WTC11 (cell line): ENCODE measurements at regions not wholly inside any gene's neighbourhood (a gene's known extent, or its start where the extent isn't known, plus 50 kb on each side); places are given as distances from the start of the nearest gene placed in this dataset.

Experiments used
- ATAC-seq: fragments of 200-7000 bp; cut with Tn5 transposase; 2 replicates; pipeline ENCODE4 v1.10.0; 2021; ENCODE audit warnings: mild to moderate bottlenecking, moderate library complexity
- CTCF ChIA-PET: fragments of 300-600 bp; sonication (Branson Sonifier 250); formaldehyde crosslinking; loops from one replicate; lab custom pipeline; 2021; ENCODE audit warnings: antibody characterized with exemption; lab: Charles Lee
- POLR2A ChIA-PET: fragments of 350-600 bp; sonication (Branson Sonifier 250); formaldehyde crosslinking; loops from one replicate; lab custom pipeline; 2021; ENCODE audit warnings: antibody characterized with exemption; lab: Charles Lee
- DNase-seq: peaks from one replicate; pipeline ENCODE4 v3.0.0; 2021; ENCODE audit warnings: low spot score
- H3K27ac Mint-ChIP-seq: 2 replicates; pipeline ENCODE4 v1.8.0; 2021; ENCODE audit warnings: mixed read lengths
- H3K27me3 Mint-ChIP-seq: 2 replicates; pipeline ENCODE4 v1.8.0; 2021; ENCODE audit warnings: low read depth, mild to moderate bottlenecking, moderate library complexity, mixed read lengths
- H3K36me3 Mint-ChIP-seq: 2 replicates; pipeline ENCODE4 v1.8.0; 2021; ENCODE audit warnings: mixed read lengths
- H3K4me1 Mint-ChIP-seq: 2 replicates; pipeline ENCODE4 v1.8.0; 2022; ENCODE audit warnings: mixed read lengths
- H3K4me3 Mint-ChIP-seq: 2 replicates; pipeline ENCODE4 v1.8.0; 2021; ENCODE audit warnings: mild to moderate bottlenecking, moderate library complexity, mixed read lengths
- H3K9me3 Mint-ChIP-seq: 2 replicates; pipeline ENCODE4 v1.8.0; 2021; ENCODE audit warnings: mixed read lengths
- GRHL2 ChIP-seq: fragments of 250-450 bp; sonication (Bioruptor Pico); IDR thresholded peaks from 2 replicates; pipeline ENCODE4 v1.8.0; 2022; ENCODE audit warnings: mild to moderate bottlenecking, moderate library complexity; ENCODE audit not compliant: insufficient replicate concordance, severe bottlenecking
- NFE2L1 ChIP-seq: sonication (generic); formaldehyde crosslinking; IDR thresholded peaks from 2 replicates; pipeline ENCODE4 v1.8.1; 2023; ENCODE audit warnings: missing genetic modification reagents
- SMAD3 ChIP-seq: sonication (generic); formaldehyde crosslinking; IDR thresholded peaks from 2 replicates; pipeline ENCODE4 v1.8.0; 2022; ENCODE audit warnings: missing genetic modification reagents, mild to moderate bottlenecking, borderline replicate concordance
- SMAD4 ChIP-seq: sonication (generic); formaldehyde crosslinking; IDR thresholded peaks from 2 replicates; pipeline ENCODE4 v1.8.0; 2022; ENCODE audit warnings: mild to moderate bottlenecking, missing genetic modification reagents
- SOX15 ChIP-seq: fragments of 250-450 bp; sonication (Bioruptor Pico); IDR thresholded peaks from 2 replicates; pipeline ENCODE4 v1.9.0; 2021; ENCODE audit warnings: mild to moderate bottlenecking
- ZNF219 ChIP-seq: sonication (generic); formaldehyde crosslinking; IDR thresholded peaks from 2 replicates; pipeline ENCODE4 v1.8.0; 2023; ENCODE audit warnings: missing genetic modification reagents, mild to moderate bottlenecking, borderline replicate concordance
- ZNF416 ChIP-seq: fragments of 250-450 bp; sonication (Bioruptor Pico); IDR thresholded peaks from 2 replicates; pipeline ENCODE4 v1.9.0; 2021; ENCODE audit warnings: mild to moderate bottlenecking, inconsistent platforms
- ZNF423 ChIP-seq: fragments of 250-450 bp; sonication (Bioruptor Pico); IDR thresholded peaks from 2 replicates; pipeline ENCODE4 v2.1.2; 2022; ENCODE audit warnings: mild to moderate bottlenecking, moderate library complexity
- ZNF671 ChIP-seq: fragments of 250-450 bp; sonication (Bioruptor Pico); IDR thresholded peaks from 2 replicates; pipeline ENCODE4 v1.8.0; 2021; ENCODE audit warnings: mild to moderate bottlenecking
- TF ChIP-seq, protein P1 (sequence below): sonication (generic); formaldehyde crosslinking; IDR thresholded peaks from 2 replicates; pipeline ENCODE4 v1.8.1; 2023; ENCODE audit warnings: mild to moderate bottlenecking, missing genetic modification reagents
- TF ChIP-seq, protein P2 (sequence below): sonication (generic); formaldehyde crosslinking; IDR thresholded peaks from 2 replicates; pipeline ENCODE4 v1.8.1; 2022; ENCODE audit warnings: low read depth, missing genetic modification reagents, borderline replicate concordance
- TF ChIP-seq, protein P3 (sequence below): sonication (generic); formaldehyde crosslinking; IDR thresholded peaks from 2 replicates; pipeline ENCODE4 v1.8.0; 2022; ENCODE audit warnings: mild to moderate bottlenecking, missing genetic modification reagents
- TF ChIP-seq, protein P4 (sequence below): sonication (generic); formaldehyde crosslinking; IDR thresholded peaks from 2 replicates; pipeline ENCODE4 v1.8.0; 2022; ENCODE audit warnings: missing genetic modification reagents
- TF ChIP-seq, protein P5 (sequence below): sonication (generic); formaldehyde crosslinking; IDR thresholded peaks from 2 replicates; pipeline ENCODE4 v1.8.0; 2022; ENCODE audit warnings: mild to moderate bottlenecking, missing genetic modification reagents
- TF ChIP-seq, protein P6 (sequence below): sonication (generic); formaldehyde crosslinking; IDR thresholded peaks from 2 replicates; pipeline ENCODE4 v1.8.0; 2022; ENCODE audit warnings: mild to moderate bottlenecking, missing genetic modification reagents

DNA sequence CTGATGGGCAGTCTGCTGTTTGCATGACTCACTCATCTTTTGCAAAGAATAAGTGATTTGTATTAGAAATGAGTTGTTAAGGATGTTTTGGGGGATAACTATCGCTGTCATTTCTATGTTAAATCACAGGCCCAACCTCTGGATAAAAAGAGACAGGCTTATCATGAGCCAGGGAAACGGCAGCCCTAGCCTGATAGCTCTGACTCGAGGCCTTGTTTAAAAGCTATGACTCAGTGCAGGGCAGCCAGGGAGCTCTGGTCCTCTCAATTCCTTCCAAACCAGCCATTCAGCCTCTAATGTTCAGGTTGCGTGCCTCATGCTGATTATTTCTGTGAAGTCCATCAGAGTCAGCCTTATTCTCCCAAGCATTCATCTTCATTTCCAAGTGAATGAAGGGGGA is 305.9 kb upstream of the HAND2 start (continued):
- TF ChIP-seq GRHL2 = no peak
- TF ChIP-seq, protein P1, sequence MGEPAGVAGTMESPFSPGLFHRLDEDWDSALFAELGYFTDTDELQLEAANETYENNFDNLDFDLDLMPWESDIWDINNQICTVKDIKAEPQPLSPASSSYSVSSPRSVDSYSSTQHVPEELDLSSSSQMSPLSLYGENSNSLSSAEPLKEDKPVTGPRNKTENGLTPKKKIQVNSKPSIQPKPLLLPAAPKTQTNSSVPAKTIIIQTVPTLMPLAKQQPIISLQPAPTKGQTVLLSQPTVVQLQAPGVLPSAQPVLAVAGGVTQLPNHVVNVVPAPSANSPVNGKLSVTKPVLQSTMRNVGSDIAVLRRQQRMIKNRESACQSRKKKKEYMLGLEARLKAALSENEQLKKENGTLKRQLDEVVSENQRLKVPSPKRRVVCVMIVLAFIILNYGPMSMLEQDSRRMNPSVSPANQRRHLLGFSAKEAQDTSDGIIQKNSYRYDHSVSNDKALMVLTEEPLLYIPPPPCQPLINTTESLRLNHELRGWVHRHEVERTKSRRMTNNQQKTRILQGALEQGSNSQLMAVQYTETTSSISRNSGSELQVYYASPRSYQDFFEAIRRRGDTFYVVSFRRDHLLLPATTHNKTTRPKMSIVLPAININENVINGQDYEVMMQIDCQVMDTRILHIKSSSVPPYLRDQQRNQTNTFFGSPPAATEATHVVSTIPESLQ = no peak
- TF ChIP-seq ZNF219 (CRISPR knock-in tag) = no peak

DNA sequence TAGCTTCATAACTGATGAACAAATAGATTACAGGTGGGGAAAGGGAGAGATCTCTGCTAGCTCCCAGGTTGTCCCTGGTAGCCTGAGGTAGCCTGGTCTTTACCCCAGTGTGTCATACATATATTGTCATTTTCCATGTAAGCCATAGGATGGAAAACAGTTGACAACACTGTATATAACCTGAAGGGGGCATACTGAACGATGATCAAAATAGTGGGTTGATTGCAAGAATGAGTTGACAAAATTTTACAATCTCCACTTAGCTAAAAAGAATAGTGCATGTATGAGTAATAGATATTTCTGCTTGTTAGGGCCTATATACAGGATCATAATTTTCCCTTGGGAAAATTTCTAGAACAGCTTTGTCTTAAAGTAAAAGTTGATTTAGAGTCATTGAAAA is 304.1 kb upstream of the HAND2 start:
- no peak for DNase-seq
- Mint-ChIP-seq H3K4me3 (no peak overlapping the region), H3K27me3 (no peaks in the 10 kb centered on the region), H3K27ac (no peak overlapping the region), H3K4me1 (peaks cover 8% of the 10 kb centered on the region), H3K9me3 (peaks cover 8% of the 10 kb centered on the region), H3K36me3 (no peaks in the 10 kb centered on the region)
- TF ChIP-seq ZNF416 (CRISPR knock-in tag) (no peak), ZNF423 (no peak), ZNF671 (no peak), NFE2L1 (CRISPR knock-in tag) (no peak), SMAD3 (CRISPR knock-in tag) (no peak)
- TF ChIP-seq, protein P2, sequence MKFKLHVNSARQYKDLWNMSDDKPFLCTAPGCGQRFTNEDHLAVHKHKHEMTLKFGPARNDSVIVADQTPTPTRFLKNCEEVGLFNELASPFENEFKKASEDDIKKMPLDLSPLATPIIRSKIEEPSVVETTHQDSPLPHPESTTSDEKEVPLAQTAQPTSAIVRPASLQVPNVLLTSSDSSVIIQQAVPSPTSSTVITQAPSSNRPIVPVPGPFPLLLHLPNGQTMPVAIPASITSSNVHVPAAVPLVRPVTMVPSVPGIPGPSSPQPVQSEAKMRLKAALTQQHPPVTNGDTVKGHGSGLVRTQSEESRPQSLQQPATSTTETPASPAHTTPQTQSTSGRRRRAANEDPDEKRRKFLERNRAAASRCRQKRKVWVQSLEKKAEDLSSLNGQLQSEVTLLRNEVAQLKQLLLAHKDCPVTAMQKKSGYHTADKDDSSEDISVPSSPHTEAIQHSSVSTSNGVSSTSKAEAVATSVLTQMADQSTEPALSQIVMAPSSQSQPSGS (CRISPR knock-in tag) = no peak
- TF ChIP-seq, protein P3, sequence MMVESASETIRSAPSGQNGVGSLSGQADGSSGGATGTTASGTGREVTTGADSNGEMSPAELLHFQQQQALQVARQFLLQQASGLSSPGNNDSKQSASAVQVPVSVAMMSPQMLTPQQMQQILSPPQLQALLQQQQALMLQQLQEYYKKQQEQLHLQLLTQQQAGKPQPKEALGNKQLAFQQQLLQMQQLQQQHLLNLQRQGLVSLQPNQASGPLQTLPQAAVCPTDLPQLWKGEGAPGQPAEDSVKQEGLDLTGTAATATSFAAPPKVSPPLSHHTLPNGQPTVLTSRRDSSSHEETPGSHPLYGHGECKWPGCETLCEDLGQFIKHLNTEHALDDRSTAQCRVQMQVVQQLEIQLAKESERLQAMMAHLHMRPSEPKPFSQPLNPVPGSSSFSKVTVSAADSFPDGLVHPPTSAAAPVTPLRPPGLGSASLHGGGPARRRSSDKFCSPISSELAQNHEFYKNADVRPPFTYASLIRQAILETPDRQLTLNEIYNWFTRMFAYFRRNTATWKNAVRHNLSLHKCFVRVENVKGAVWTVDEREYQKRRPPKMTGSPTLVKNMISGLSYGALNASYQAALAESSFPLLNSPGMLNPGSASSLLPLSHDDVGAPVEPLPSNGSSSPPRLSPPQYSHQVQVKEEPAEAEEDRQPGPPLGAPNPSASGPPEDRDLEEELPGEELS (CRISPR knock-in tag) = no peak
- TF ChIP-seq, protein P4, sequence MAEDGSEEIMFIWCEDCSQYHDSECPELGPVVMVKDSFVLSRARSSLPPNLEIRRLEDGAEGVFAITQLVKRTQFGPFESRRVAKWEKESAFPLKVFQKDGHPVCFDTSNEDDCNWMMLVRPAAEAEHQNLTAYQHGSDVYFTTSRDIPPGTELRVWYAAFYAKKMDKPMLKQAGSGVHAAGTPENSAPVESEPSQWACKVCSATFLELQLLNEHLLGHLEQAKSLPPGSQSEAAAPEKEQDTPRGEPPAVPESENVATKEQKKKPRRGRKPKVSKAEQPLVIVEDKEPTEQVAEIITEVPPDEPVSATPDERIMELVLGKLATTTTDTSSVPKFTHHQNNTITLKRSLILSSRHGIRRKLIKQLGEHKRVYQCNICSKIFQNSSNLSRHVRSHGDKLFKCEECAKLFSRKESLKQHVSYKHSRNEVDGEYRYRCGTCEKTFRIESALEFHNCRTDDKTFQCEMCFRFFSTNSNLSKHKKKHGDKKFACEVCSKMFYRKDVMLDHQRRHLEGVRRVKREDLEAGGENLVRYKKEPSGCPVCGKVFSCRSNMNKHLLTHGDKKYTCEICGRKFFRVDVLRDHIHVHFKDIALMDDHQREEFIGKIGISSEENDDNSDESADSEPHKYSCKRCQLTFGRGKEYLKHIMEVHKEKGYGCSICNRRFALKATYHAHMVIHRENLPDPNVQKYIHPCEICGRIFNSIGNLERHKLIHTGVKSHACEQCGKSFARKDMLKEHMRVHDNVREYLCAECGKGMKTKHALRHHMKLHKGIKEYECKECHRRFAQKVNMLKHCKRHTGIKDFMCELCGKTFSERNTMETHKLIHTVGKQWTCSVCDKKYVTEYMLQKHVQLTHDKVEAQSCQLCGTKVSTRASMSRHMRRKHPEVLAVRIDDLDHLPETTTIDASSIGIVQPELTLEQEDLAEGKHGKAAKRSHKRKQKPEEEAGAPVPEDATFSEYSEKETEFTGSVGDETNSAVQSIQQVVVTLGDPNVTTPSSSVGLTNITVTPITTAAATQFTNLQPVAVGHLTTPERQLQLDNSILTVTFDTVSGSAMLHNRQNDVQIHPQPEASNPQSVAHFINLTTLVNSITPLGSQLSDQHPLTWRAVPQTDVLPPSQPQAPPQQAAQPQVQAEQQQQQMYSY (CRISPR knock-in tag) = no peak
- TF ChIP-seq, protein P5, sequence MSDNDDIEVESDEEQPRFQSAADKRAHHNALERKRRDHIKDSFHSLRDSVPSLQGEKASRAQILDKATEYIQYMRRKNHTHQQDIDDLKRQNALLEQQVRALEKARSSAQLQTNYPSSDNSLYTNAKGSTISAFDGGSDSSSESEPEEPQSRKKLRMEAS (CRISPR knock-in tag) = no peak
- ChIA-PET CTCF (interaction anchor here (1.0 to 1.2 kb wide), 2 partner anchors 81 to 156 kb away, joined by 3 to 6 read pairs; no protein-coding TSS in a partner anchor), POLR2A (no interaction called here)
- no peak for ATAC-seq

DNA sequence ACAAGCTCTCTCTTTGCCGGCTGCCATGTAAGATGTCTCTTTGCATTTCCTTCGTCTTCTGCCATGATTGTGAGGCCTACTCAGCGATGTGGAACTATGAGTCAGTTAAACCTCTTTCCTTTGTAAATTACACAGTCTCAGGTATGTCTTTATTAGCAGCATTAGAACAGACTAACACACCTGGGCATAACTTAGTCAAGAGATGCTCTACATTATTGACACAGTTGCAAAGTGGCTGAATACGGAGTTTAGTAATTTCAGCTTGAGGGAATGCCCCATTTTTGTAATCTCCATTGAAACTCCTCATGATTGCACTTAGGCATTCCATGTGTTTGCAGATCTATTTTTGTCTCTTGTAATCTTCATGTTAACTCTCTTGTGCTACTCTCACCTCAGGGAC is 299.5 kb upstream of the HAND2 start:
- ATAC-seq = no peak
- DNase-seq = no peak
- Mint-ChIP-seq H3K36me3 (no peaks in the 10 kb centered on the region), H3K27ac (no peak overlapping the region), H3K4me1 (no peaks in the 10 kb centered on the region), H3K9me3 (peaks cover 8% of the 10 kb centered on the region), H3K4me3 (no peak overlapping the region), H3K27me3 (no peaks in the 10 kb centered on the region; the same call in 1 of the 2 replicates)
- TF ChIP-seq SMAD4 (no peak), SOX15 (CRISPR knock-in tag) (no peak)
- TF ChIP-seq, protein P6, sequence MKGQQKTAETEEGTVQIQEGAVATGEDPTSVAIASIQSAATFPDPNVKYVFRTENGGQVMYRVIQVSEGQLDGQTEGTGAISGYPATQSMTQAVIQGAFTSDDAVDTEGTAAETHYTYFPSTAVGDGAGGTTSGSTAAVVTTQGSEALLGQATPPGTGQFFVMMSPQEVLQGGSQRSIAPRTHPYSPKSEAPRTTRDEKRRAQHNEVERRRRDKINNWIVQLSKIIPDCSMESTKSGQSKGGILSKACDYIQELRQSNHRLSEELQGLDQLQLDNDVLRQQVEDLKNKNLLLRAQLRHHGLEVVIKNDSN = no peak
- CTCF ChIA-PET = no interaction called here
- POLR2A ChIA-PET = no interaction called here
